ENCODE measurements at regions not wholly inside any gene's neighbourhood (a gene's known extent, or its start where the extent isn't known, plus 50 kb on each side); places are given as distances from the start of the nearest gene placed in this dataset.

- TF ChIP-seq EZH2phosphoT487 (IDR thresholded peaks at IDR 0.05; ENCODE audit: borderline replicate concordance, low read depth, low read length), result no peak
- no peak for TF ChIP-seq CTCF (conservative IDR thresholded peaks at IDR 0.05; ENCODE audit: low read length)
Observed at GRCh38 chr1:213330281-213330680, 279.2 kb downstream of the RPS6KC1 start.
